Chondrocyte (in vitro differentiated cells): ENCODE measurements at regions not wholly inside any gene's neighbourhood (a gene's known extent, or its start where the extent isn't known, plus 50 kb on each side); places are given as distances from the start of the nearest gene placed in this dataset.

Source experiments
- DNase-seq: peaks from one replicate; pipeline ENCODE4 v3.0.0; 2021; ENCODE audit warnings: mixed read lengths, low spot score
- H3K27ac Mint-ChIP-seq: one replicate; pipeline ENCODE4 v1.8.0; 2021; ENCODE audit warnings: mild to moderate bottlenecking, moderate library complexity, mixed read lengths; ENCODE audit not compliant: unreplicated experiment
- H3K27me3 Mint-ChIP-seq: 2 replicates; pipeline ENCODE4 v1.8.0; 2021; ENCODE audit warnings: low read depth, mixed read lengths
- H3K36me3 Mint-ChIP-seq: 2 replicates; pipeline ENCODE4 v1.8.0; 2021; ENCODE audit warnings: low read depth, mixed read lengths
- H3K4me1 Mint-ChIP-seq: 2 replicates; pipeline ENCODE4 v1.8.0; 2021; ENCODE audit warnings: low read depth, mild to moderate bottlenecking, mixed read lengths
- H3K4me3 Mint-ChIP-seq: one replicate; pipeline ENCODE4 v1.8.0; 2021; ENCODE audit warnings: mild to moderate bottlenecking, moderate library complexity, mixed read lengths; ENCODE audit not compliant: unreplicated experiment
- H3K9me3 Mint-ChIP-seq: 2 replicates; pipeline ENCODE4 v1.8.0; 2021; ENCODE audit warnings: low read depth, mixed read lengths
- TF ChIP-seq, protein P1 (sequence below): fragments of 200-600 bp; sonication (generic); IDR thresholded peaks from 2 replicates; pipeline ENCODE4 v1.5.0; 2021; ENCODE audit warnings: antibody characterized with exemption, mild to moderate bottlenecking, moderate library complexity

GRCh38 chr14:100988411-100988900, 84.9 kb upstream of the RTL1 start:
- no peak for DNase-seq

DNA sequence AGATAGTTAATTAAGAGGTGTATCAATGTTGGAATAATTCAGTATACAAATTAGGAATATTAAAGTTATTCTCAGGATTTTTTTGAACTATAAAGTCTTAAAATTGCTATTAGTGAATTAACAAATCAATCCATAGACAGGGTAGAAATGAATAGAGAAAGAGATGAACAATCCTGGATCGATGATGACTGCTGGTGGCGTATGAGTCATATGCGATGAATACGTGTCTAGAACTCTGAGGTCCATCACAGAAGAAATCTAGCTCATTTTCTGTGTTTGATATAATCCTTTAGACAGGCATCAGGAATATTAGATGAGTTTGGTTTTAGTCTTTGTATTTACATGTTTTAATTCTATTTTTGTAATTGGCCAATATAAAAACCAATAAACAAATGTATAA, 85.4 kb upstream of the RTL1 start:
- H3K36me3 Mint-ChIP-seq, result no peaks in the 10 kb centered on the region
- no peaks in the 10 kb centered on the region for H3K9me3 Mint-ChIP-seq
- peaks cover 24% of the 10 kb centered on the region for H3K4me1 Mint-ChIP-seq
- no peak overlapping the region for H3K4me3 Mint-ChIP-seq
- no peak overlapping the region for H3K27ac Mint-ChIP-seq
- DNase-seq, result no peak
- TF ChIP-seq, protein P1, sequence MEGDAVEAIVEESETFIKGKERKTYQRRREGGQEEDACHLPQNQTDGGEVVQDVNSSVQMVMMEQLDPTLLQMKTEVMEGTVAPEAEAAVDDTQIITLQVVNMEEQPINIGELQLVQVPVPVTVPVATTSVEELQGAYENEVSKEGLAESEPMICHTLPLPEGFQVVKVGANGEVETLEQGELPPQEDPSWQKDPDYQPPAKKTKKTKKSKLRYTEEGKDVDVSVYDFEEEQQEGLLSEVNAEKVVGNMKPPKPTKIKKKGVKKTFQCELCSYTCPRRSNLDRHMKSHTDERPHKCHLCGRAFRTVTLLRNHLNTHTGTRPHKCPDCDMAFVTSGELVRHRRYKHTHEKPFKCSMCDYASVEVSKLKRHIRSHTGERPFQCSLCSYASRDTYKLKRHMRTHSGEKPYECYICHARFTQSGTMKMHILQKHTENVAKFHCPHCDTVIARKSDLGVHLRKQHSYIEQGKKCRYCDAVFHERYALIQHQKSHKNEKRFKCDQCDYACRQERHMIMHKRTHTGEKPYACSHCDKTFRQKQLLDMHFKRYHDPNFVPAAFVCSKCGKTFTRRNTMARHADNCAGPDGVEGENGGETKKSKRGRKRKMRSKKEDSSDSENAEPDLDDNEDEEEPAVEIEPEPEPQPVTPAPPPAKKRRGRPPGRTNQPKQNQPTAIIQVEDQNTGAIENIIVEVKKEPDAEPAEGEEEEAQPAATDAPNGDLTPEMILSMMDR, result no peak
- no peaks in the 10 kb centered on the region for H3K27me3 Mint-ChIP-seq

More at GRCh38 chr14:100988411-100988900, 84.9 kb upstream of the RTL1 start:
- no peaks in the 10 kb centered on the region for H3K36me3 Mint-ChIP-seq
- TF ChIP-seq, protein P1, result no peak
- peaks cover 24% of the 10 kb centered on the region for H3K4me1 Mint-ChIP-seq
- no peak overlapping the region for H3K27ac Mint-ChIP-seq
- no peaks in the 10 kb centered on the region for H3K9me3 Mint-ChIP-seq
- H3K27me3 Mint-ChIP-seq, result no peaks in the 10 kb centered on the region
- H3K4me3 Mint-ChIP-seq, result no peak overlapping the region

- no peaks in the 10 kb centered on the region for H3K36me3 Mint-ChIP-seq
- peaks cover 24% of the 10 kb centered on the region for H3K4me1 Mint-ChIP-seq
- H3K27me3 Mint-ChIP-seq, result no peaks in the 10 kb centered on the region
- TF ChIP-seq, protein P1, result no peak
- no peak for DNase-seq
- H3K9me3 Mint-ChIP-seq, result no peaks in the 10 kb centered on the region
- H3K27ac Mint-ChIP-seq, result no peak overlapping the region
- no peak overlapping the region for H3K4me3 Mint-ChIP-seq
Observed at GRCh38 chr14:100989924-100990323, 86.4 kb upstream of the RTL1 start.

DNA sequence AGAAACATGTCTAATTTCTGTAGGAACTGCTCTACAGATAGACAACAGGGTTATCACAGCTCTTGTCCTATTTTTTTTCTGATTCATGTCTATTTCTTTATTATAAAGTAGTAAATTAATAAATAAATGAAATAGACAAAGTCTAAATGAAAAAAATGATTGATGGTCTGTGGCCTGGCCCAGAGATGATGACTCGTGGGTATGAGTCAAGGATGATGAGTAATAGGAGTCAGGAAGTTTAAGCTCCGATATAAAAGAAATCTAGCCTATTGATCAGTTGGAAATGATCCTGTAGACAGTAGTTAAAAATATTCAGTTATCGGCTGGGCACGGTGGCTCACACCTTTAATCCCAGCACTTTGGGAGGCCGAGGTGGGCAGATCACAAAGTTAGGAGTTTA, 90.6 kb upstream of the RTL1 start:
- no peaks in the 10 kb centered on the region for H3K27me3 Mint-ChIP-seq
- no peak overlapping the region for H3K4me3 Mint-ChIP-seq
- no peak for DNase-seq
- TF ChIP-seq, protein P1, result no peak
- no peak overlapping the region for H3K27ac Mint-ChIP-seq
- no peaks in the 10 kb centered on the region for H3K36me3 Mint-ChIP-seq
- peaks cover 10% of the 10 kb centered on the region for H3K4me1 Mint-ChIP-seq
- peaks cover 5% of the 10 kb centered on the region for H3K9me3 Mint-ChIP-seq

- H3K27me3 Mint-ChIP-seq, result no peaks in the 10 kb centered on the region
- H3K4me3 Mint-ChIP-seq, result no peak overlapping the region
- DNase-seq, result no peak
- H3K4me1 Mint-ChIP-seq, result peaks cover 5% of the 10 kb centered on the region
- TF ChIP-seq, protein P1, result no peak
- no peaks in the 10 kb centered on the region for H3K36me3 Mint-ChIP-seq
- H3K9me3 Mint-ChIP-seq, result peaks cover 5% of the 10 kb centered on the region
- H3K27ac Mint-ChIP-seq, result no peak overlapping the region
Observed at GRCh38 chr14:100994756-100995330, 91.3 kb upstream of the RTL1 start.
